NCI-H187 treated with DMSO at 0.1 percent for 48 hours (cell line): ENCODE measurements at regions not wholly inside any gene's neighbourhood (a gene's known extent, or its start where the extent isn't known, plus 50 kb on each side); places are given as distances from the start of the nearest gene placed in this dataset.

Source experiments
- DNase-seq: peaks from one replicate; lab custom pipeline; 2025; lab: John Stamatoyannopoulos, UW

- no peak for DNase-seq
These were observed 299.8 kb upstream of the CCDC54 start for GRCh38 chr3:107077391-107077790.

- DNase-seq = no peak
These were observed 294.7 kb upstream of the CCDC54 start for GRCh38 chr3:107082527-107082926.

- DNase-seq = no peak
These were observed 292.0 kb upstream of the CCDC54 start for GRCh38 chr3:107085261-107085660.

- no peak for DNase-seq
These were observed 285.1 kb upstream of the CCDC54 start for GRCh38 chr3:107092121-107092520.

- no peak for DNase-seq
These were observed 278.4 kb upstream of the CCDC54 start for GRCh38 chr3:107098864-107099263.

GRCh38 chr3:107100137-107100536 is 277.1 kb upstream of the CCDC54 start:
- no peak for DNase-seq

GRCh38 chr3:107100573-107100972 is 276.7 kb upstream of the CCDC54 start:
- DNase-seq = no peak

- no peak for DNase-seq
These were observed 273.5 kb upstream of the CCDC54 start for GRCh38 chr3:107103786-107104185.

- no peak for DNase-seq
These were observed 270.9 kb upstream of the CCDC54 start for GRCh38 chr3:107106316-107106715.

GRCh38 chr3:107106907-107107306 is 270.3 kb upstream of the CCDC54 start:
- DNase-seq = no peak

- DNase-seq = no peak
These were observed 266.5 kb upstream of the CCDC54 start for GRCh38 chr3:107110596-107111305.

- DNase-seq = no peak
These were observed 265.4 kb upstream of the CCDC54 start for GRCh38 chr3:107111872-107112271.

GRCh38 chr3:107112356-107112755 is 264.9 kb upstream of the CCDC54 start:
- DNase-seq = no peak

- no peak for DNase-seq
These were observed 261.0 kb upstream of the CCDC54 start for GRCh38 chr3:107116251-107116650.

GRCh38 chr3:107117156-107117555 is 260.1 kb upstream of the CCDC54 start:
- no peak for DNase-seq

- DNase-seq = no peak
These were observed 259.2 kb upstream of the CCDC54 start for GRCh38 chr3:107117922-107118536.

GRCh38 chr3:107124885-107125284 is 252.4 kb upstream of the CCDC54 start:
- DNase-seq = no peak

GRCh38 chr3:107128946-107129345 is 248.3 kb upstream of the CCDC54 start:
- DNase-seq = no peak

- DNase-seq = no peak
These were observed 247.0 kb upstream of the CCDC54 start for GRCh38 chr3:107130089-107130700.

- DNase-seq = no peak
These were observed 244.6 kb upstream of the CCDC54 start for GRCh38 chr3:107132674-107133073.

GRCh38 chr3:107133891-107134290 is 243.3 kb upstream of the CCDC54 start:
- DNase-seq = no peak

- DNase-seq = no peak
These were observed 235.1 kb upstream of the CCDC54 start for GRCh38 chr3:107142171-107142570.

- DNase-seq = no peak
These were observed 234.3 kb upstream of the CCDC54 start for GRCh38 chr3:107142786-107143575.
